K562 (cell line): ENCODE measurements at regions not wholly inside any gene's neighbourhood (a gene's known extent, or its start where the extent isn't known, plus 50 kb on each side); places are given as distances from the start of the nearest gene placed in this dataset.

Experiments
- FOXJ3 ChIP-seq: sonication (generic); formaldehyde crosslinking; IDR thresholded peaks from 2 replicates; pipeline ENCODE4 v1.4.0; 2020; ENCODE audit warnings: mild to moderate bottlenecking, missing genetic modification reagents
- HIVEP1 ChIP-seq: fragments of 250-450 bp; sonication (Bioruptor Pico); IDR thresholded peaks from 2 replicates; pipeline ENCODE4 v1.4.0; 2020; ENCODE audit warnings: mild to moderate bottlenecking
- IRF2 ChIP-seq: sonication (generic); formaldehyde crosslinking; IDR thresholded peaks from 2 replicates; pipeline ENCODE4 v1.8.1; 2022; ENCODE audit warnings: mild to moderate bottlenecking, missing genetic modification reagents
- NR2F6 ChIP-seq: fragments of 450-650 bp; formaldehyde crosslinking; IDR thresholded peaks from 2 replicates; pipeline ENCODE4 v1.4.0; 2020; ENCODE audit warnings: mild to moderate bottlenecking
- PPARD ChIP-seq: fragments of 250-450 bp; sonication (Bioruptor Pico); IDR thresholded peaks from 2 replicates; pipeline ENCODE4 v1.8.0; 2022; ENCODE audit warnings: inconsistent platforms, mild to moderate bottlenecking, moderate library complexity
- RFX7 ChIP-seq: fragments of 250-450 bp; sonication (Bioruptor Pico); IDR thresholded peaks from 2 replicates; pipeline ENCODE4 v1.5.1; 2021; ENCODE audit warnings: mild to moderate bottlenecking
- SREBF2 ChIP-seq: sonication (generic); formaldehyde crosslinking; IDR thresholded peaks from 2 replicates; pipeline ENCODE4 v1.4.0; 2020; ENCODE audit warnings: mild to moderate bottlenecking, missing genetic modification reagents
- ZBTB12 ChIP-seq: fragments of 250-450 bp; sonication (Bioruptor Pico); IDR thresholded peaks from 2 replicates; pipeline ENCODE4 v1.4.0; 2020
- ZC3H11A ChIP-seq: IDR thresholded peaks from 2 replicates; pipeline ENCODE4 v1.6.1; 2012; ENCODE audit warnings: low read depth, low read length, improper control_type of control experiment
- ZNF512 ChIP-seq: IDR thresholded peaks from 2 replicates; pipeline ENCODE4 v1.6.1; 2016; ENCODE audit warnings: missing genetic modification characterization, missing compliant biosample characterization
- TF ChIP-seq, protein P1 (sequence below): sonication (generic); formaldehyde crosslinking; IDR thresholded peaks from 2 replicates; pipeline ENCODE4 v1.8.1; 2023; ENCODE audit warnings: mild to moderate bottlenecking, missing genetic modification reagents
- TF ChIP-seq, protein P2 (sequence below): sonication (generic); formaldehyde crosslinking; IDR thresholded peaks from 2 replicates; pipeline ENCODE4 v1.8.0; 2023; ENCODE audit warnings: missing genetic modification reagents, mild to moderate bottlenecking, borderline replicate concordance
- TF ChIP-seq, protein P3 (sequence below): fragments of 250-450 bp; sonication (Bioruptor Pico); IDR thresholded peaks from 2 replicates; pipeline ENCODE4 v1.4.0; 2020; ENCODE audit warnings: borderline replicate concordance

- TF ChIP-seq, protein P1, sequence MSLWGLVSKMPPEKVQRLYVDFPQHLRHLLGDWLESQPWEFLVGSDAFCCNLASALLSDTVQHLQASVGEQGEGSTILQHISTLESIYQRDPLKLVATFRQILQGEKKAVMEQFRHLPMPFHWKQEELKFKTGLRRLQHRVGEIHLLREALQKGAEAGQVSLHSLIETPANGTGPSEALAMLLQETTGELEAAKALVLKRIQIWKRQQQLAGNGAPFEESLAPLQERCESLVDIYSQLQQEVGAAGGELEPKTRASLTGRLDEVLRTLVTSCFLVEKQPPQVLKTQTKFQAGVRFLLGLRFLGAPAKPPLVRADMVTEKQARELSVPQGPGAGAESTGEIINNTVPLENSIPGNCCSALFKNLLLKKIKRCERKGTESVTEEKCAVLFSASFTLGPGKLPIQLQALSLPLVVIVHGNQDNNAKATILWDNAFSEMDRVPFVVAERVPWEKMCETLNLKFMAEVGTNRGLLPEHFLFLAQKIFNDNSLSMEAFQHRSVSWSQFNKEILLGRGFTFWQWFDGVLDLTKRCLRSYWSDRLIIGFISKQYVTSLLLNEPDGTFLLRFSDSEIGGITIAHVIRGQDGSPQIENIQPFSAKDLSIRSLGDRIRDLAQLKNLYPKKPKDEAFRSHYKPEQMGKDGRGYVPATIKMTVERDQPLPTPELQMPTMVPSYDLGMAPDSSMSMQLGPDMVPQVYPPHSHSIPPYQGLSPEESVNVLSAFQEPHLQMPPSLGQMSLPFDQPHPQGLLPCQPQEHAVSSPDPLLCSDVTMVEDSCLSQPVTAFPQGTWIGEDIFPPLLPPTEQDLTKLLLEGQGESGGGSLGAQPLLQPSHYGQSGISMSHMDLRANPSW (CRISPR knock-in tag), result 0 out of 2 replicates have a peak, but pooled peaks have one; percentile 71
- TF ChIP-seq ZC3H11A (no peak), RFX7 (CRISPR knock-in tag) (no peak), ZBTB12 (CRISPR knock-in tag) (0 out of 2 replicates have a peak, but pooled peaks have one; percentile 42), HIVEP1 (CRISPR knock-in tag) (0 out of 2 replicates have a peak, but pooled peaks have one; percentile 7), ZNF512 (no peak), SREBF2 (CRISPR knock-in tag) (no peak), NR2F6 (0 out of 2 replicates have a peak, but pooled peaks have one; percentile 52), FOXJ3 (CRISPR knock-in tag) (peak; percentile 4; the same call in 1 of the 2 replicates), PPARD (peak; percentile 42; the same call in 1 of the 2 replicates), IRF2 (peak; percentile 87; the same call in 1 of the 2 replicates)
- TF ChIP-seq, protein P2, sequence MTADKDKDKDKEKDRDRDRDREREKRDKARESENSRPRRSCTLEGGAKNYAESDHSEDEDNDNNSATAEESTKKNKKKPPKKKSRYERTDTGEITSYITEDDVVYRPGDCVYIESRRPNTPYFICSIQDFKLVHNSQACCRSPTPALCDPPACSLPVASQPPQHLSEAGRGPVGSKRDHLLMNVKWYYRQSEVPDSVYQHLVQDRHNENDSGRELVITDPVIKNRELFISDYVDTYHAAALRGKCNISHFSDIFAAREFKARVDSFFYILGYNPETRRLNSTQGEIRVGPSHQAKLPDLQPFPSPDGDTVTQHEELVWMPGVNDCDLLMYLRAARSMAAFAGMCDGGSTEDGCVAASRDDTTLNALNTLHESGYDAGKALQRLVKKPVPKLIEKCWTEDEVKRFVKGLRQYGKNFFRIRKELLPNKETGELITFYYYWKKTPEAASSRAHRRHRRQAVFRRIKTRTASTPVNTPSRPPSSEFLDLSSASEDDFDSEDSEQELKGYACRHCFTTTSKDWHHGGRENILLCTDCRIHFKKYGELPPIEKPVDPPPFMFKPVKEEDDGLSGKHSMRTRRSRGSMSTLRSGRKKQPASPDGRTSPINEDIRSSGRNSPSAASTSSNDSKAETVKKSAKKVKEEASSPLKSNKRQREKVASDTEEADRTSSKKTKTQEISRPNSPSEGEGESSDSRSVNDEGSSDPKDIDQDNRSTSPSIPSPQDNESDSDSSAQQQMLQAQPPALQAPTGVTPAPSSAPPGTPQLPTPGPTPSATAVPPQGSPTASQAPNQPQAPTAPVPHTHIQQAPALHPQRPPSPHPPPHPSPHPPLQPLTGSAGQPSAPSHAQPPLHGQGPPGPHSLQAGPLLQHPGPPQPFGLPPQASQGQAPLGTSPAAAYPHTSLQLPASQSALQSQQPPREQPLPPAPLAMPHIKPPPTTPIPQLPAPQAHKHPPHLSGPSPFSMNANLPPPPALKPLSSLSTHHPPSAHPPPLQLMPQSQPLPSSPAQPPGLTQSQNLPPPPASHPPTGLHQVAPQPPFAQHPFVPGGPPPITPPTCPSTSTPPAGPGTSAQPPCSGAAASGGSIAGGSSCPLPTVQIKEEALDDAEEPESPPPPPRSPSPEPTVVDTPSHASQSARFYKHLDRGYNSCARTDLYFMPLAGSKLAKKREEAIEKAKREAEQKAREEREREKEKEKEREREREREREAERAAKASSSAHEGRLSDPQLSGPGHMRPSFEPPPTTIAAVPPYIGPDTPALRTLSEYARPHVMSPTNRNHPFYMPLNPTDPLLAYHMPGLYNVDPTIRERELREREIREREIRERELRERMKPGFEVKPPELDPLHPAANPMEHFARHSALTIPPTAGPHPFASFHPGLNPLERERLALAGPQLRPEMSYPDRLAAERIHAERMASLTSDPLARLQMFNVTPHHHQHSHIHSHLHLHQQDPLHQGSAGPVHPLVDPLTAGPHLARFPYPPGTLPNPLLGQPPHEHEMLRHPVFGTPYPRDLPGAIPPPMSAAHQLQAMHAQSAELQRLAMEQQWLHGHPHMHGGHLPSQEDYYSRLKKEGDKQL (CRISPR knock-in tag), result 0 out of 2 replicates have a peak, but pooled peaks have one; percentile 17
- TF ChIP-seq, protein P3, sequence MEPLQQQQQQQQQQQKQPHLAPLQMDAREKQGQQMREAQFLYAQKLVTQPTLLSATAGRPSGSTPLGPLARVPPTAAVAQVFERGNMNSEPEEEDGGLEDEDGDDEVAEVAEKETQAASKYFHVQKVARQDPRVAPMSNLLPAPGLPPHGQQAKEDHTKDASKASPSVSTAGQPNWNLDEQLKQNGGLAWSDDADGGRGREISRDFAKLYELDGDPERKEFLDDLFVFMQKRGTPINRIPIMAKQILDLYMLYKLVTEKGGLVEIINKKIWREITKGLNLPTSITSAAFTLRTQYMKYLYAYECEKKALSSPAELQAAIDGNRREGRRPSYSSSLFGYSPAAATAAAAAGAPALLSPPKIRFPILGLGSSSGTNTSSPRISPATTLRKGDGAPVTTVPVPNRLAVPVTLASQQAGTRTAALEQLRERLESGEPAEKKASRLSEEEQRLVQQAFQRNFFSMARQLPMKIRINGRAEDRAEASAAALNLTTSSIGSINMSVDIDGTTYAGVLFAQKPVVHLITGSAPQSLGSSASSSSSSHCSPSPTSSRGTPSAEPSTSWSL (CRISPR knock-in tag), result 0 out of 2 replicates have a peak, but pooled peaks have one; percentile 68
These were observed 101.6 kb upstream of the TOP3B start (continued) for GRCh38 chr22:22084089-22084711.
